ENCODE measurements at regions not wholly inside any gene's neighbourhood (a gene's known extent, or its start where the extent isn't known, plus 50 kb on each side); places are given as distances from the start of the nearest gene placed in this dataset.
A peak's percentile ranks its signal among the peaks of the same experiment; 100 is the strongest.

DNA sequence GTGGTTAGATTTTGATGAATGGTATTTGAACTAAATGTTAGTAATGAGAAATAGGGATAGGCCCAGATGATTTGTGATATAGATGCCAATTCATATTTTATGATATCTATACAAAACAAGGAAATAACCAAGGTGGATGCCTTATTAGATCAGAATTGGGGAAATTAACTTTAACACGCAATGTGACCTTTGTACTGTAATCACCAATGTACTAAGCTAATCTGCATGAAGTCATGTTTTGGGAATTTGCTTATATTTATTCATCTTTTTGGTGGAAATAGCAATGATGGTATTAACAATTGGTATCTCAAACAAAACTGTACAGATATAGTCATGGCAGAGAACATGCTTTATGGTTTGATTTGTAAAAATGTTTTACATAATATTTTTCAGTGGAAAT, 504.7 kb downstream of the PLCL1 start:
- H3K9ac ChIP-seq (ENCODE audit: insufficient read length) = no peak overlapping the region
- no peaks in the 10 kb centered on the region for H3K9me3 ChIP-seq (ENCODE audit: low read depth, low read length)
- no peak overlapping the region for H3K4me3 ChIP-seq
- DNase-seq (ENCODE audit: low read depth, low spot score) = no peak
- TF ChIP-seq EZH2 (IDR thresholded peaks at IDR 0.05) (no peak), POLR2AphosphoS5 (IDR thresholded peaks at IDR 0.05; ENCODE audit: borderline replicate concordance, low read depth, low read length) (no peak), FOXP2 (optimal IDR thresholded peaks at IDR 0.05; ENCODE audit: control extremely low read depth, extremely low read length, insufficient read depth) (no peak)
- H3K36me3 ChIP-seq (ENCODE audit: insufficient read depth, low read length) = no peaks in the 10 kb centered on the region
- no peak overlapping the region for H3K27ac ChIP-seq

DNA sequence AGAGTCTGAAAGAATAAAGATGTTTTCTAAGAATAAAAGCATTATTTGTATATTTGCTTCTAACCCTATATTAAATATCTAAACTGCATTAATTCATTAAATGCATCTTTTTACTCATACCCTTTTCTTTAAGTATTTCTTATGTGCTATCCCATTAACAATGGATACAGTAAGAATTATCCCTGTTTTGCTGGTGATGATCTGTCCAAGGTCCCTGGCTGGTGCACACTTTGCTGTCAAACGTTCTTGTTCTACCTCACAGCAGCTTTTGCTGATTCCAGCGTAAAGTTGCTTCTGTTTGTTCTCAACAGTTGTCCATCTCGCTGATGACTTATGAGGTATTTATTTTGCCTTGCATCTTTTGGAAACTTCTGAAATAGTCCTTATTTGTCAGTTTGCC, 504.0 kb downstream of the PLCL1 start:
- no peak for DNase-seq (ENCODE audit: low read depth, low spot score)
- no peaks in the 10 kb centered on the region for H3K9me3 ChIP-seq (ENCODE audit: low read depth, low read length)
- no peak overlapping the region for H3K9ac ChIP-seq (ENCODE audit: insufficient read length)
- no peak overlapping the region for H3K4me3 ChIP-seq
- TF ChIP-seq FOXP2 (optimal IDR thresholded peaks at IDR 0.05; ENCODE audit: control extremely low read depth, extremely low read length, insufficient read depth) = no peak
- TF ChIP-seq EZH2 (IDR thresholded peaks at IDR 0.05) = no peak
- no peak for TF ChIP-seq POLR2AphosphoS5 (IDR thresholded peaks at IDR 0.05; ENCODE audit: borderline replicate concordance, low read depth, low read length)
- no peak overlapping the region for H3K27ac ChIP-seq
- no peaks in the 10 kb centered on the region for H3K36me3 ChIP-seq (ENCODE audit: insufficient read depth, low read length)

DNA sequence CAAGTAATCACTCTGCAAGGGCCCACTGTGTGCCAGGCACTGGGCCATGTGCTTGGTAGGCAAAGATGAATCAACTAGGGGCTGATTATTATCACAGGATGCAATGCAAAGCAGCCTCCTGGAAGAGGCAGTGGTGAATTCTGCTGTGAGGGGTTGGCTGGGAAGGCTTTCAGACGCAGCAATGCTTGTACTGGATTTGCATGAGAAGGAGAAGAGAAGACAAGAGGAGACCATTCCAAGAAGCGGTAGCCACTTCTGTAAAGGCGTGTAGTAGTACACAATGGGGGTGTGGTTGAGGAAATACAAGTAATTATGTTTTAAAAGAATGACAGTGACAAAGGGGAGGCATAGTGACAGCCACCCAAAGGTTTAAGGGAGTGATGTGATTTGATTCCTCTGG, 502.7 kb downstream of the PLCL1 start:
- Histone ChIP-seq H3K36me3 (ENCODE audit: insufficient read depth, low read length) (no peaks in the 10 kb centered on the region), H3K9ac (ENCODE audit: insufficient read length) (no peak overlapping the region), H3K27ac (no peak overlapping the region), H3K9me3 (ENCODE audit: low read depth, low read length) (no peaks in the 10 kb centered on the region), H3K4me3 (no peak overlapping the region)
- DNase-seq (ENCODE audit: low read depth, low spot score) = no peak
- TF ChIP-seq POLR2AphosphoS5 (IDR thresholded peaks at IDR 0.05; ENCODE audit: borderline replicate concordance, low read depth, low read length) (no peak), EZH2 (IDR thresholded peaks at IDR 0.05) (no peak), FOXP2 (optimal IDR thresholded peaks at IDR 0.05; ENCODE audit: control extremely low read depth, extremely low read length, insufficient read depth) (no peak)

DNA sequence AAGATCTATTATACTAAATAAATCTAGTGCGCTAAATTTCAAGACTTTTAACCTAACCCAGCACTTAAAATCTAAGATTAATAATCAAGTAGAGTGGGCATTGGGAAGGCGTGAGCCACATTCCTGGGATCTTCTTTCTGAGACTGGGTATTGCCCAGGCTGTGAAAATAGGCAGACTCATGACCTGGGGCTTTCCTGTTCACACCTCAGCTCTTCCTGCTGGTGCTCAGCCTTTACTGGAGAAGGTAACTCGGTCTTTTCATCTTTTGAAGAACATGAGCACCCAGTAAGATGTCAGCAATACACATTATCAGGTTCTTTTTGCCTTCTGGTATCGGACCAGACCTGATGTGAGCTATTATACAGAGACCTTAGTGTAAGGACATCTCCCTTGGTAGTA, 500.5 kb downstream of the PLCL1 start:
- H3K9me3 ChIP-seq (ENCODE audit: low read depth, low read length) = no peaks in the 10 kb centered on the region
- DNase-seq (ENCODE audit: low read depth, low spot score) = no peak
- H3K36me3 ChIP-seq (ENCODE audit: insufficient read depth, low read length) = no peaks in the 10 kb centered on the region
- no peak overlapping the region for H3K27ac ChIP-seq
- TF ChIP-seq POLR2AphosphoS5 (IDR thresholded peaks at IDR 0.05; ENCODE audit: borderline replicate concordance, low read depth, low read length) (no peak), FOXP2 (optimal IDR thresholded peaks at IDR 0.05; ENCODE audit: control extremely low read depth, extremely low read length, insufficient read depth) (no peak), EZH2 (IDR thresholded peaks at IDR 0.05) (no peak)
- H3K4me3 ChIP-seq = no peak overlapping the region
- H3K9ac ChIP-seq (ENCODE audit: insufficient read length) = no peak overlapping the region

DNA sequence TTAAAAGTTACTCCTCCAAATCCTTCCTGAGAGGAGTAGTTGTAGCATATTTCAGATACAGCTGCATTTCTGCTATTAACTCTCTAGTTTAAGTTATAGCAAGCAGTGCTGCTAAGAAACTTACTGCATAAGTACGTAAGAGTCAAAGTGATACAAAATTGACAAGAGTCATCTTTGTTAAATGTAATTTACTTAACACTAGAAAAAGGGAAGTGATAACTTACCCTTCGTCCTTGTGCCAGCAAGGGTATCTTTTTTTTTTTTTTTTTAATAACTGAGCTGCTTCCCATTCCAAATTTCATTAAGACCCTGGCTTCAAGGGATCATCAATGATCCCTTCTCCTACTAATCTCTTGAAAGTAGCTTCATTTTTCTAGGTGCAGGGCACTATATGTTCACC, 493.0 kb downstream of the PLCL1 start:
- Histone ChIP-seq H3K9me3 (ENCODE audit: low read depth, low read length) (no peaks in the 10 kb centered on the region), H3K36me3 (ENCODE audit: insufficient read depth, low read length) (no peaks in the 10 kb centered on the region), H3K27ac (no peak overlapping the region), H3K4me3 (no peak overlapping the region), H3K9ac (ENCODE audit: insufficient read length) (no peak overlapping the region)
- no peak for TF ChIP-seq EZH2 (IDR thresholded peaks at IDR 0.05)
- TF ChIP-seq POLR2AphosphoS5 (IDR thresholded peaks at IDR 0.05; ENCODE audit: borderline replicate concordance, low read depth, low read length) = no peak
- TF ChIP-seq FOXP2 (optimal IDR thresholded peaks at IDR 0.05; ENCODE audit: control extremely low read depth, extremely low read length, insufficient read depth) = no peak
- no peak for DNase-seq (ENCODE audit: low read depth, low spot score)

DNA sequence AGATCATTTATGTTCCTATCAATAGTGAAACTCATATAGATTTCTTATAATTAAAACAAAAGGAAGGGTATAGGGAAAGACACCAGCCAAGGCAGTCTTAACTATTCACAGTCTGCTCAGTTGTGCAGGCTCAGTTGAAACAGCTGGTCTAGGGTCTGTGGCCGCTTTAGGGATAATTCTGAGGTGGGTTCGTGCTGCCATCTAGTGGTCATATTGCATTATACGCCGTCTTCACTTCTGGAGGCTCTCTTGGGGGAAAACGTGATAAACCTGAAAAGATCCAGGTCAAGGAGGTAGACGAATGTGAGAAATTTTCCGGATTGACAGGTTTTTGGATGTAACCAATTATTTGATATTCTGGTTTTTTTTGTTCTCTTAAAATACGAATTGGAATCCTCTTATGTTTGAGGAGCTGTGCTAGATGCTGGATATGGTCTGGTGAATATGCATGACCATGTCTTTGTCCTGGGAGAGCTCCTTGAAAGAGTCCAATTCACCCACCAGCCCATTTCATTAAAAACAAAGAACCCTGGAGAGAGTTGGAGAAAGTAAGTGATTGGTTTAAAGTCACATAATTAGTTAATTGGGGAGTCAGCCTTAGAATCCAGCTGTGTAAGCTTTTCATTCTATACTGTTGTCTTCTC, 492.4 kb downstream of the PLCL1 start:
- no peak for TF ChIP-seq EZH2 (IDR thresholded peaks at IDR 0.05)
- no peak for TF ChIP-seq POLR2AphosphoS5 (IDR thresholded peaks at IDR 0.05; ENCODE audit: borderline replicate concordance, low read depth, low read length)
- TF ChIP-seq FOXP2 (optimal IDR thresholded peaks at IDR 0.05; ENCODE audit: control extremely low read depth, extremely low read length, insufficient read depth) = no peak
- peak; percentile 35 for DNase-seq (ENCODE audit: low read depth, low spot score)
- Histone ChIP-seq H3K9ac (ENCODE audit: insufficient read length) (no peak overlapping the region), H3K36me3 (ENCODE audit: insufficient read depth, low read length) (no peaks in the 10 kb centered on the region), H3K27ac (no peak overlapping the region), H3K9me3 (ENCODE audit: low read depth, low read length) (no peaks in the 10 kb centered on the region), H3K4me3 (no peak overlapping the region)

DNA sequence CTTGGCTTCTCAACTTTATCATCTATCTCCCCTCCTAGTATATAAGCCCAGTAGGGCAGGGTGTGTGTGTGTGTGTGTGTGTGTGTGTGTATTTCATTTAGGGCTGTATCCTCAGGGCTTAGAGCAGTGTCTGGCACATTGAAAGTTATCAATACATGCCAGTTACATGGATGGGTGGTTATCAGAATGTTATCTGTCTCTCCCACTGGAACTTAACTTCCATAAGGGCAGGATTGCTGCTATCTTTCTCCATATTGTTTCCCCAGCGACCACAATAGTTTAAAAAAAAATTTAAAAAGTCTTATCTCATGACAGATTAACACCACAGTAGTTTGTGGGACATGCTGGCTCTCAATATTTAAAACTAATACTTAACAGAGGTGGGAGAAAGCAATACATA, 488.9 kb downstream of the PLCL1 start:
- Histone ChIP-seq H3K9ac (ENCODE audit: insufficient read length) (no peak overlapping the region), H3K9me3 (ENCODE audit: low read depth, low read length) (no peaks in the 10 kb centered on the region), H3K4me3 (no peak overlapping the region), H3K27ac (no peak overlapping the region), H3K36me3 (ENCODE audit: insufficient read depth, low read length) (no peaks in the 10 kb centered on the region)
- DNase-seq (ENCODE audit: low read depth, low spot score) = no peak
- TF ChIP-seq FOXP2 (optimal IDR thresholded peaks at IDR 0.05; ENCODE audit: control extremely low read depth, extremely low read length, insufficient read depth) (no peak), EZH2 (IDR thresholded peaks at IDR 0.05) (no peak), POLR2AphosphoS5 (IDR thresholded peaks at IDR 0.05; ENCODE audit: borderline replicate concordance, low read depth, low read length) (no peak)

DNA sequence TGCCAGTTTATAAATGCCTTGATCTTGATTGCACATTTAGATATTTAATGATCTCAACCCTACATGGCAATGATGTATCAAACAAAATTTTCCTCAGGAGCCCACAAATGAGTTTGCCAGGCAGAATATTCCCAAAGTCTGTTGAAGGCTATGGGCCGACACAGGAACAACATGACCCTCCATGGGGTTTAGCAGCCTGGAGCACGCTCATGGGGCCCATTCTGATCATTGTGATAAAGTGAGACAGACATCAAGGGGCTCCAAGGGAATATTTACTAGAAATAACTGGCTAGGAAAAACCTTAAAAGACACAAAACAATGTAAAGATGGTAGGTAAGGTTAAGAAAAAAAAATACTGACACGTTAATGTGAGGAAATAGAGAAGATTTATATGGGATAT, 485.4 kb downstream of the PLCL1 start:
- no peak for TF ChIP-seq FOXP2 (optimal IDR thresholded peaks at IDR 0.05; ENCODE audit: control extremely low read depth, extremely low read length, insufficient read depth)
- TF ChIP-seq EZH2 (IDR thresholded peaks at IDR 0.05) = no peak
- TF ChIP-seq POLR2AphosphoS5 (IDR thresholded peaks at IDR 0.05; ENCODE audit: borderline replicate concordance, low read depth, low read length) = no peak
- Histone ChIP-seq H3K36me3 (ENCODE audit: insufficient read depth, low read length) (no peaks in the 10 kb centered on the region), H3K9ac (ENCODE audit: insufficient read length) (no peak overlapping the region), H3K9me3 (ENCODE audit: low read depth, low read length) (no peaks in the 10 kb centered on the region), H3K4me3 (no peak overlapping the region), H3K27ac (no peak overlapping the region)
- no peak for DNase-seq (ENCODE audit: low read depth, low spot score)

DNA sequence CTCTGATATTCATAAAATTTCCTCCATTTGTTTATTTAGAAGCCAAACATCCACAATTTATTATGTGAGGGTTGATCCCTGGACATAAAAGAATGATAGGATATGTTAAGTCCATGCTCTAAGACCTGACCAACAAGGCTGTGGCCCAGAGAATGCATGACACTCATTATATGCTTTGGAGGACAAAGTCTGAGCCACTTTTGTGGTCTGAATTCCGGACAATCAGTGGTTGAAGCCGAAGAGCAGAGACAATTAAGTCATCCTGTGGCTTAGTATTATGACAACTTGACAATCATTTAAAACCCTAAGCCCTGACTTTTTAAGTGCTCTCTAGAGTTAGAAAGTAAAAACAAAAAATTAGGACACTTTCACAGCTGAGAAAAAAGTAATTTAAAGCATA, 483.3 kb downstream of the PLCL1 start:
- DNase-seq (ENCODE audit: low read depth, low spot score) = no peak

More for the DNA sequence above, 483.3 kb downstream of the PLCL1 start:
- Histone ChIP-seq H3K9me3 (ENCODE audit: low read depth, low read length) (no peaks in the 10 kb centered on the region), H3K9ac (ENCODE audit: insufficient read length) (no peak overlapping the region), H3K4me3 (no peak overlapping the region), H3K27ac (no peak overlapping the region), H3K36me3 (ENCODE audit: insufficient read depth, low read length) (no peaks in the 10 kb centered on the region)
- TF ChIP-seq EZH2 (IDR thresholded peaks at IDR 0.05) (no peak), POLR2AphosphoS5 (IDR thresholded peaks at IDR 0.05; ENCODE audit: borderline replicate concordance, low read depth, low read length) (no peak), FOXP2 (optimal IDR thresholded peaks at IDR 0.05; ENCODE audit: control extremely low read depth, extremely low read length, insufficient read depth) (no peak)
